IMR-90 (cell line): ENCODE measurements at regions not wholly inside any gene's neighbourhood (a gene's known extent, or its start where the extent isn't known, plus 50 kb on each side); places are given as distances from the start of the nearest gene placed in this dataset.

ENCODE experiments used
- ATAC-seq: fragments of 200-7000 bp; cut with Tn5 transposase; 2 replicates; pipeline ENCODE4 v1.9.1; 2020; ENCODE audit warnings: low read depth, mild to moderate bottlenecking, moderate library complexity
- BruUV-seq: library from RNA; stranded (reverse); fragments of 400-500 nt; replicated peaks from 2 replicates; lab custom pipeline; 2021; lab: Mats Ljungman, UMichigan
- CTCF ChIA-PET: fragments of 300-600 bp; formaldehyde crosslinking; extraction: SDS; loops from one replicate; lab custom pipeline; 2021; ENCODE audit warnings: antibody characterized with exemption; lab: Yijun Ruan, JAX
- POLR2A ChIA-PET: fragments of 300-600 bp; sonication (Branson Sonifier 250); formaldehyde crosslinking; loops from one replicate; lab custom pipeline; 2022; ENCODE audit warnings: antibody characterized with exemption; ENCODE audit not compliant: unreplicated experiment; lab: Charles Lee
- DNase-seq: peaks from one replicate; pipeline ENCODE4 v3.0.0; 2013
- H2AFZ ChIP-seq: replicated peaks from 2 replicates; pipeline ENCODE3; 2013; ENCODE audit warnings: low read length, mild to moderate bottlenecking; ENCODE audit not compliant: poor library complexity
- H2AK5ac ChIP-seq: 2 replicates; pipeline ENCODE4 v1.6.1; 2013; ENCODE audit warnings: low read depth, low read length, inconsistent platforms
- H2AK9ac ChIP-seq: replicated peaks from 2 replicates; pipeline ENCODE3; 2013; ENCODE audit warnings: mild to moderate bottlenecking, low read depth, low read length, moderate library complexity; ENCODE audit not compliant: poor library complexity
- H2BK120ac ChIP-seq: 2 replicates; pipeline ENCODE4 v1.6.1; 2013; ENCODE audit warnings: low read depth, low read length, inconsistent platforms
- H2BK15ac ChIP-seq: 3 replicates; pipeline ENCODE4 v1.6.1; 2013; ENCODE audit warnings: low read depth, low read length, inconsistent platforms
- H2BK20ac ChIP-seq: 2 replicates; pipeline ENCODE4 v1.6.1; 2013; ENCODE audit warnings: low read depth, mild to moderate bottlenecking, inconsistent platforms, low read length, moderate library complexity
- H2BK5ac ChIP-seq: 2 replicates; pipeline ENCODE4 v1.6.1; 2013; ENCODE audit warnings: mild to moderate bottlenecking, low read depth, low read length, inconsistent platforms; ENCODE audit not compliant: poor library complexity, severe bottlenecking
- H3K14ac ChIP-seq: replicated peaks from 2 replicates; pipeline ENCODE4 v1.6.1; 2013; ENCODE audit warnings: low read depth, low read length, inconsistent platforms
- H3K18ac ChIP-seq: 2 replicates; pipeline ENCODE4 v1.6.1; 2013; ENCODE audit warnings: low read depth, low read length, control low read depth
- H3K23ac ChIP-seq: 2 replicates; pipeline ENCODE4 v1.6.1; 2013; ENCODE audit warnings: low read depth, low read length, inconsistent platforms
- H3K27ac ChIP-seq: 2 replicates; pipeline ENCODE4 v1.5.1; 2013; ENCODE audit warnings: mild to moderate bottlenecking, control low read depth, low read length; ENCODE audit not compliant: insufficient read depth
- H3K27me3 ChIP-seq: 2 replicates; pipeline ENCODE4 v1.6.1; 2013; ENCODE audit warnings: low read length; ENCODE audit not compliant: control insufficient read depth, insufficient read depth
- H3K36me3 ChIP-seq: 2 replicates; pipeline ENCODE4 v1.6.1; 2013; ENCODE audit warnings: low read length, mixed read lengths; ENCODE audit not compliant: control insufficient read depth, insufficient read depth
- H3K4ac ChIP-seq: 2 replicates; pipeline ENCODE4 v1.6.1; 2013; ENCODE audit warnings: low read depth, low read length, inconsistent platforms
- H3K4me1 ChIP-seq: 2 replicates; pipeline ENCODE4 v1.6.1; 2013; ENCODE audit warnings: low read length, mixed read lengths; ENCODE audit not compliant: control insufficient read depth, insufficient read depth
- H3K4me2 ChIP-seq: 2 replicates; pipeline ENCODE4 v1.6.1; 2013; ENCODE audit warnings: low read depth, mild to moderate bottlenecking, control low read depth, low read length, moderate library complexity
- H3K4me3 ChIP-seq: 2 replicates; pipeline ENCODE4 v1.5.1; 2013; ENCODE audit warnings: low read depth, mild to moderate bottlenecking, control low read depth, low read length, moderate library complexity; ENCODE audit not compliant: insufficient read depth
- H3K56ac ChIP-seq: 2 replicates; pipeline ENCODE4 v1.6.1; 2013; ENCODE audit warnings: low read length, inconsistent platforms; ENCODE audit not compliant: insufficient read depth; ENCODE audit errors: extremely low read depth
- H3K79me1 ChIP-seq, 2 experiments: 2 replicates each; pipeline ENCODE4 v1.6.1; 2013; ENCODE audit warnings: low read length in 2 of 2, inconsistent platforms in 1 of 2, low read depth in 1 of 2
- H3K9ac ChIP-seq: 2 replicates; pipeline ENCODE4 v1.6.1; 2013; ENCODE audit warnings: low read depth, low read length, control low read depth
- H3K9me1 ChIP-seq: 2 replicates; pipeline ENCODE4 v1.6.1; 2013; ENCODE audit warnings: low read length, inconsistent platforms; ENCODE audit not compliant: insufficient read depth
- H3K9me3 ChIP-seq: 2 replicates; pipeline ENCODE4 v1.6.1; 2013; ENCODE audit warnings: low read length; ENCODE audit not compliant: control insufficient read depth, insufficient read depth
- H4K20me1 ChIP-seq: 2 replicates; pipeline ENCODE4 v1.6.1; 2013; ENCODE audit warnings: low read length, inconsistent platforms; ENCODE audit not compliant: insufficient read depth
- H4K5ac ChIP-seq: 2 replicates; pipeline ENCODE4 v1.6.1; 2013; ENCODE audit warnings: mild to moderate bottlenecking, low read depth, low read length, control low read depth
- H4K8ac ChIP-seq, 2 experiments: 2 replicates each; pipeline ENCODE4 v1.6.1; 2013; ENCODE audit warnings: low read depth in 2 of 2, low read length in 2 of 2, control low read depth in 1 of 2, inconsistent platforms in 1 of 2
- H4K91ac ChIP-seq: 2 replicates; pipeline ENCODE4 v1.6.1; 2013; ENCODE audit warnings: low read depth, low read length, inconsistent platforms; ENCODE audit not compliant: insufficient read depth
- CEBPB ChIP-seq: IDR thresholded peaks from 2 replicates; pipeline ENCODE4 v1.6.1; 2012; ENCODE audit warnings: low read depth, low read length, improper control_type of control experiment
- CHD1 ChIP-seq: IDR thresholded peaks from 2 replicates; pipeline ENCODE4 v1.6.1; 2012; ENCODE audit warnings: low read depth, low read length, improper control_type of control experiment
- CTCF ChIP-seq: conservative IDR thresholded peaks from 2 replicates; pipeline ENCODE4 v1.5.1; 2012; ENCODE audit warnings: mild to moderate bottlenecking, low read depth, low read length, improper control_type of control experiment
- RCOR1 ChIP-seq: IDR thresholded peaks from 2 replicates; pipeline ENCODE4 v1.6.1; 2012; ENCODE audit warnings: mild to moderate bottlenecking, low read length, improper control_type of control experiment; ENCODE audit not compliant: insufficient replicate concordance
- SMC3 ChIP-seq: fragments of 150-350 bp; IDR thresholded peaks from 2 replicates; pipeline ENCODE4 v1.6.1; 2016; ENCODE audit warnings: low read depth, mild to moderate bottlenecking, antibody characterized with exemption, low read length, moderate library complexity
- USF2 ChIP-seq: fragments of 150-350 bp; IDR thresholded peaks from 2 replicates; pipeline ENCODE4 v1.6.1; 2017; ENCODE audit warnings: mild to moderate bottlenecking, antibody characterized with exemption, low read length, low read depth
- WGBS, 2 experiments: methylation state at CpG; one replicate each; pipeline versions ENCODE4 v1.1.5 to v1.1.7; 2013; ENCODE audit warnings: missing lambda C conversion rate in 2 of 2; ENCODE audit not compliant: insufficient read length in 1 of 2; ENCODE audit errors: extremely low coverage in 2 of 2; 5-methylcytosine and 5-hydroxymethylcytosine counted together
- dilution Hi-C: fragments of 300-500 bp; cut with HindIII; formaldehyde crosslinking; loops from one replicate; pipeline ENCODE4 v1.14.3; 2018; ENCODE audit warnings: low sequenced_read_pairs; ENCODE audit not compliant: unreplicated experiment
- in situ Hi-C: fragments of 300-500 bp; cut with MboI; formaldehyde crosslinking; loops from 3 replicates; pipeline ENCODE4 v1.14.3; 2019; ENCODE audit warnings: low sequenced_read_pairs, inconsistent platforms, mixed read lengths
- intact Hi-C: fragments of 100-400 bp; cut with micrococcal nuclease; formaldehyde crosslinking; loops from 2 replicates; pipeline ENCODE4 v1.10.0; 2022

- H4K5ac ChIP-seq = no peak overlapping the region
- H3K23ac ChIP-seq = no peak overlapping the region
- no peak overlapping the region for H2AFZ ChIP-seq
- no peak overlapping the region for H3K4me2 ChIP-seq
- H2BK5ac ChIP-seq = no peak overlapping the region
- H2BK20ac ChIP-seq = no peak overlapping the region
- H3K56ac ChIP-seq = no peak overlapping the region
- no peaks in the 10 kb centered on the region for H3K36me3 ChIP-seq
- H3K27me3 ChIP-seq = no peaks in the 10 kb centered on the region
- dilution Hi-C loops (no loop called here), in situ Hi-C loops (no loop called here), intact Hi-C loops (no loop called here)
- no peak overlapping the region for H2BK120ac ChIP-seq
- no peak overlapping the region for H3K18ac ChIP-seq
- no peak overlapping the region for H4K91ac ChIP-seq
- H2BK15ac ChIP-seq = no peak overlapping the region
- no peaks in the 10 kb centered on the region for H3K9me1 ChIP-seq
- POLR2A ChIA-PET = no interaction called here
- CTCF ChIA-PET = interaction anchor here (0.6 kb wide), 1 partner anchor 224 kb away, joined by 7 read pairs; no protein-coding TSS in a partner anchor
- no peak overlapping the region for H3K9ac ChIP-seq
- no peaks in the 10 kb centered on the region for H3K9me3 ChIP-seq
- no peak overlapping the region for H3K4ac ChIP-seq
- H2AK5ac ChIP-seq = no peak overlapping the region
- H2AK9ac ChIP-seq = no peak overlapping the region
- ATAC-seq = no peak
- no peaks in the 10 kb centered on the region for H3K79me1 ChIP-seq
- no peaks in the 10 kb centered on the region for H4K20me1 ChIP-seq
- H3K14ac ChIP-seq = no peak overlapping the region
- no TSS peak for BruUV-seq
- no peak overlapping the region for H3K27ac ChIP-seq
- no peak for DNase-seq
- WGBS, 2 experiments = no CpG with 5 or more reads among the region's 3 CpGs
- no peak overlapping the region for H3K4me3 ChIP-seq
- no peak overlapping the region for H4K8ac ChIP-seq
- no peak for TF ChIP-seq USF2
- no peak for TF ChIP-seq CTCF
- no peak for TF ChIP-seq SMC3
- TF ChIP-seq RCOR1 = no peak
- no peak for TF ChIP-seq CEBPB
- TF ChIP-seq CHD1 = no peak
- H3K4me1 ChIP-seq = no peaks in the 10 kb centered on the region
Observed at GRCh38 chr3:177405191-177405672, 207.9 kb upstream of the TBL1XR1 start.
